ENCODE measurements at regions not wholly inside any gene's neighbourhood (a gene's known extent, or its start where the extent isn't known, plus 50 kb on each side); places are given as distances from the start of the nearest gene placed in this dataset.

DNA sequence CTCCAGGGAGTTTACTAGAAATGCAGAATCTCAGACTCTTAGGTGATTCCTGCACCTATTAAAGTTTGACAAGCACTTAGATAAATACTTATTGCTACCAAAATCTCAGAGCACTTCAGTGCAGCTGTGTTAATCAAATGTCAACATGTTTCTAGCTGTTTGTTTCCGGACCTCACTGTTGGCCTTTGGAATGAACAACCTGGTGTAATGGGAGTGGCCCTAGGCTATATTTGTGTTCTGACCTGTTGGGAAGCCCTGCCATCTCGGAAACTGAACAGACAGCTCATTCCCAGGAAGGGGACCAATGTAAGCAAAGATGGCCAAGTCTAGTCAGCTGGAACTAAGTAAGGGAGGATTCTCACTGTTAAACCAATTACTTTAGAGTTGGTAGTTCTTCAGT is 145.0 kb upstream of the SLC28A3 start (continued):
- TF ChIP-seq, protein P1, sequence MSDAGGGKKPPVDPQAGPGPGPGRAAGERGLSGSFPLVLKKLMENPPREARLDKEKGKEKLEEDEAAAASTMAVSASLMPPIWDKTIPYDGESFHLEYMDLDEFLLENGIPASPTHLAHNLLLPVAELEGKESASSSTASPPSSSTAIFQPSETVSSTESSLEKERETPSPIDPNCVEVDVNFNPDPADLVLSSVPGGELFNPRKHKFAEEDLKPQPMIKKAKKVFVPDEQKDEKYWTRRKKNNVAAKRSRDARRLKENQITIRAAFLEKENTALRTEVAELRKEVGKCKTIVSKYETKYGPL (CRISPR knock-in tag; IDR thresholded peaks at IDR 0.05), result no peak
- TF ChIP-seq, protein P2, sequence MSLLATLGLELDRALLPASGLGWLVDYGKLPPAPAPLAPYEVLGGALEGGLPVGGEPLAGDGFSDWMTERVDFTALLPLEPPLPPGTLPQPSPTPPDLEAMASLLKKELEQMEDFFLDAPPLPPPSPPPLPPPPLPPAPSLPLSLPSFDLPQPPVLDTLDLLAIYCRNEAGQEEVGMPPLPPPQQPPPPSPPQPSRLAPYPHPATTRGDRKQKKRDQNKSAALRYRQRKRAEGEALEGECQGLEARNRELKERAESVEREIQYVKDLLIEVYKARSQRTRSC (CRISPR knock-in tag; IDR thresholded peaks at IDR 0.05; ENCODE audit: low read depth), result no peak
- TF ChIP-seq, protein P3, sequence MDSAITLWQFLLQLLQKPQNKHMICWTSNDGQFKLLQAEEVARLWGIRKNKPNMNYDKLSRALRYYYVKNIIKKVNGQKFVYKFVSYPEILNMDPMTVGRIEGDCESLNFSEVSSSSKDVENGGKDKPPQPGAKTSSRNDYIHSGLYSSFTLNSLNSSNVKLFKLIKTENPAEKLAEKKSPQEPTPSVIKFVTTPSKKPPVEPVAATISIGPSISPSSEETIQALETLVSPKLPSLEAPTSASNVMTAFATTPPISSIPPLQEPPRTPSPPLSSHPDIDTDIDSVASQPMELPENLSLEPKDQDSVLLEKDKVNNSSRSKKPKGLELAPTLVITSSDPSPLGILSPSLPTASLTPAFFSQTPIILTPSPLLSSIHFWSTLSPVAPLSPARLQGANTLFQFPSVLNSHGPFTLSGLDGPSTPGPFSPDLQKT (CRISPR knock-in tag; IDR thresholded peaks at IDR 0.05; ENCODE audit: borderline replicate concordance), result no peak
- TF ChIP-seq ZNF251 (CRISPR knock-in tag; IDR thresholded peaks at IDR 0.05) (no peak), ZBTB42 (CRISPR knock-in tag; IDR thresholded peaks at IDR 0.05) (no peak), MYC (CRISPR knock-in tag; IDR thresholded peaks at IDR 0.05; ENCODE audit: borderline replicate concordance) (no peak), TBX2 (CRISPR knock-in tag; IDR thresholded peaks at IDR 0.05; ENCODE audit: borderline replicate concordance) (no peak), HOXA9 (CRISPR knock-in tag; IDR thresholded peaks at IDR 0.05; ENCODE audit: borderline replicate concordance) (no peak), MIER2 (CRISPR knock-in tag; IDR thresholded peaks at IDR 0.05) (no peak), ZNF205 (CRISPR knock-in tag; IDR thresholded peaks at IDR 0.05) (no peak)
- TF ChIP-seq, protein P4, sequence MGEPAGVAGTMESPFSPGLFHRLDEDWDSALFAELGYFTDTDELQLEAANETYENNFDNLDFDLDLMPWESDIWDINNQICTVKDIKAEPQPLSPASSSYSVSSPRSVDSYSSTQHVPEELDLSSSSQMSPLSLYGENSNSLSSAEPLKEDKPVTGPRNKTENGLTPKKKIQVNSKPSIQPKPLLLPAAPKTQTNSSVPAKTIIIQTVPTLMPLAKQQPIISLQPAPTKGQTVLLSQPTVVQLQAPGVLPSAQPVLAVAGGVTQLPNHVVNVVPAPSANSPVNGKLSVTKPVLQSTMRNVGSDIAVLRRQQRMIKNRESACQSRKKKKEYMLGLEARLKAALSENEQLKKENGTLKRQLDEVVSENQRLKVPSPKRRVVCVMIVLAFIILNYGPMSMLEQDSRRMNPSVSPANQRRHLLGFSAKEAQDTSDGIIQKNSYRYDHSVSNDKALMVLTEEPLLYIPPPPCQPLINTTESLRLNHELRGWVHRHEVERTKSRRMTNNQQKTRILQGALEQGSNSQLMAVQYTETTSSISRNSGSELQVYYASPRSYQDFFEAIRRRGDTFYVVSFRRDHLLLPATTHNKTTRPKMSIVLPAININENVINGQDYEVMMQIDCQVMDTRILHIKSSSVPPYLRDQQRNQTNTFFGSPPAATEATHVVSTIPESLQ (CRISPR knock-in tag; conservative IDR thresholded peaks at IDR 0.05), result no peak
- TF ChIP-seq, protein P5, sequence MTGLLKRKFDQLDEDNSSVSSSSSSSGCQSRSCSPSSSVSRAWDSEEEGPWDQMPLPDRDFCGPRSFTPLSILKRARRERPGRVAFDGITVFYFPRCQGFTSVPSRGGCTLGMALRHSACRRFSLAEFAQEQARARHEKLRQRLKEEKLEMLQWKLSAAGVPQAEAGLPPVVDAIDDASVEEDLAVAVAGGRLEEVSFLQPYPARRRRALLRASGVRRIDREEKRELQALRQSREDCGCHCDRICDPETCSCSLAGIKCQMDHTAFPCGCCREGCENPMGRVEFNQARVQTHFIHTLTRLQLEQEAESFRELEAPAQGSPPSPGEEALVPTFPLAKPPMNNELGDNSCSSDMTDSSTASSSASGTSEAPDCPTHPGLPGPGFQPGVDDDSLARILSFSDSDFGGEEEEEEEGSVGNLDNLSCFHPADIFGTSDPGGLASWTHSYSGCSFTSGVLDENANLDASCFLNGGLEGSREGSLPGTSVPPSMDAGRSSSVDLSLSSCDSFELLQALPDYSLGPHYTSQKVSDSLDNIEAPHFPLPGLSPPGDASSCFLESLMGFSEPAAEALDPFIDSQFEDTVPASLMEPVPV (CRISPR knock-in tag; IDR thresholded peaks at IDR 0.05), result no peak

Measured in HepG2 (cell line).